Upper lobe of right lung (tissue), 1 donor: ENCODE measurements at regions not wholly inside any gene's neighbourhood (a gene's known extent, or its start where the extent isn't known, plus 50 kb on each side); places are given as distances from the start of the nearest gene placed in this dataset.
A peak's percentile ranks its signal among the peaks of the same experiment; 100 is the strongest.
"Not testable (repeated sequence)": the region's sequence is repeated elsewhere in the genome, so short reads cannot be mapped to it uniquely, and the experiment has no call there.

Experiments used
- ATAC-seq: fragments of 200-7000 bp; cut with Tn5 transposase; one replicate; pipeline ENCODE4 v1.9.1; 2020; ENCODE audit warnings: mild to moderate bottlenecking, moderate library complexity
- DNase-seq: peaks from one replicate; pipeline ENCODE4 v3.0.0-alpha.2; 2020
- H3K27ac ChIP-seq: fragments of 200-600 bp; one replicate; pipeline ENCODE4 v1.8.0; 2022
- H3K27me3 ChIP-seq: fragments of 200-600 bp; one replicate; pipeline ENCODE4 v1.8.0; 2022; ENCODE audit warnings: mild to moderate bottlenecking
- H3K36me3 ChIP-seq: fragments of 200-600 bp; one replicate; pipeline ENCODE4 v1.8.0; 2022
- H3K4me1 ChIP-seq: fragments of 200-600 bp; one replicate; pipeline ENCODE4 v1.8.0; 2022
- H3K4me3 ChIP-seq: fragments of 200-600 bp; one replicate; pipeline ENCODE4 v1.8.0; 2022; ENCODE audit warnings: mild to moderate bottlenecking
- H3K9me3 ChIP-seq: fragments of 200-600 bp; one replicate; pipeline ENCODE4 v1.8.0; 2022
- intact Hi-C: fragments of 100-400 bp; cut with DNase I; formaldehyde crosslinking; loops from one replicate; pipeline ENCODE4 v1.11.0; 2022
- donor health status: DM: no; HTN: yes; CAD: no; lungs with severe emphysema.

- DNase-seq, H3K27ac ChIP-seq, H3K36me3 ChIP-seq, ATAC-seq, intact Hi-C loops, H3K4me3 ChIP-seq, H3K9me3 ChIP-seq, H3K4me1 ChIP-seq, H3K27me3 ChIP-seq: not testable (repeated sequence)
These were observed 109.7 kb upstream of the ZNG1E start for GRCh38 chr9:65566018-65566417.

- H3K36me3 ChIP-seq, intact Hi-C loops, DNase-seq, H3K9me3 ChIP-seq, ATAC-seq, H3K27ac ChIP-seq, H3K27me3 ChIP-seq, H3K4me1 ChIP-seq, H3K4me3 ChIP-seq: not testable (repeated sequence)
These were observed 156.7 kb upstream of the ZNG1E start for GRCh38 chr9:65519018-65519417.

GRCh38 chr9:65514465-65514864 lies 161.3 kb upstream of the ZNG1E start:
- intact Hi-C loops, H3K27ac ChIP-seq, DNase-seq, H3K27me3 ChIP-seq, H3K36me3 ChIP-seq, H3K4me1 ChIP-seq, H3K4me3 ChIP-seq, H3K9me3 ChIP-seq, ATAC-seq: not testable (repeated sequence)

- H3K36me3 ChIP-seq, H3K27ac ChIP-seq, H3K9me3 ChIP-seq, H3K4me1 ChIP-seq, DNase-seq, ATAC-seq, intact Hi-C loops, H3K27me3 ChIP-seq, H3K4me3 ChIP-seq: not testable (repeated sequence)
These were observed 167.8 kb upstream of the ZNG1E start for GRCh38 chr9:65507897-65508296.

GRCh38 chr9:65504686-65505085 lies 171.0 kb upstream of the ZNG1E start:
- intact Hi-C loops, H3K9me3 ChIP-seq, H3K27me3 ChIP-seq, H3K36me3 ChIP-seq, DNase-seq, H3K4me3 ChIP-seq, ATAC-seq, H3K27ac ChIP-seq, H3K4me1 ChIP-seq: not testable (repeated sequence)

GRCh38 chr9:65503696-65504095 lies 172.0 kb upstream of the ZNG1E start:
- H3K27me3 ChIP-seq, H3K36me3 ChIP-seq, H3K4me1 ChIP-seq, H3K9me3 ChIP-seq, H3K4me3 ChIP-seq, intact Hi-C loops, DNase-seq, H3K27ac ChIP-seq, ATAC-seq: not testable (repeated sequence)

- H3K27ac ChIP-seq, H3K9me3 ChIP-seq, H3K4me1 ChIP-seq, intact Hi-C loops, DNase-seq, H3K27me3 ChIP-seq, ATAC-seq, H3K36me3 ChIP-seq, H3K4me3 ChIP-seq: not testable (repeated sequence)
These were observed 192.8 kb upstream of the ZNG1E start for GRCh38 chr9:65482890-65483289.

- H3K27ac ChIP-seq, H3K4me1 ChIP-seq, H3K9me3 ChIP-seq, H3K4me3 ChIP-seq, ATAC-seq, H3K27me3 ChIP-seq, intact Hi-C loops, H3K36me3 ChIP-seq, DNase-seq: not testable (repeated sequence)
These were observed 194.4 kb upstream of the ZNG1E start for GRCh38 chr9:65481291-65481690.

- ATAC-seq, H3K27me3 ChIP-seq, DNase-seq, H3K27ac ChIP-seq, H3K4me1 ChIP-seq, intact Hi-C loops, H3K4me3 ChIP-seq, H3K9me3 ChIP-seq, H3K36me3 ChIP-seq: not testable (repeated sequence)
These were observed 189.9 kb upstream of the FOXD4L5 start for GRCh38 chr9:65474891-65475290.

- intact Hi-C loops, H3K36me3 ChIP-seq, H3K27ac ChIP-seq, DNase-seq, ATAC-seq, H3K4me1 ChIP-seq, H3K27me3 ChIP-seq, H3K4me3 ChIP-seq, H3K9me3 ChIP-seq: not testable (repeated sequence)
These were observed 188.2 kb upstream of the FOXD4L5 start for GRCh38 chr9:65473059-65473822.

- H3K4me1 ChIP-seq, ATAC-seq, H3K4me3 ChIP-seq, intact Hi-C loops, H3K27me3 ChIP-seq, H3K9me3 ChIP-seq, H3K27ac ChIP-seq, H3K36me3 ChIP-seq: not testable (repeated sequence)
- peak; percentile 40 for DNase-seq
These were observed 186.1 kb upstream of the FOXD4L5 start for GRCh38 chr9:65471106-65471505.

- H3K27me3 ChIP-seq, H3K4me1 ChIP-seq, H3K4me3 ChIP-seq, intact Hi-C loops, H3K27ac ChIP-seq, H3K36me3 ChIP-seq, ATAC-seq, H3K9me3 ChIP-seq: not testable (repeated sequence)
- peak; percentile 40 for DNase-seq
These were observed 182.1 kb upstream of the FOXD4L5 start for GRCh38 chr9:65466911-65467734.

GRCh38 chr9:65465246-65465895 lies 180.4 kb upstream of the FOXD4L5 start:
- H3K36me3 ChIP-seq, H3K27ac ChIP-seq, intact Hi-C loops, H3K27me3 ChIP-seq, ATAC-seq, H3K9me3 ChIP-seq, H3K4me3 ChIP-seq, H3K4me1 ChIP-seq: not testable (repeated sequence)
- peak; percentile 45 for DNase-seq

- H3K9me3 ChIP-seq, H3K27me3 ChIP-seq, H3K4me1 ChIP-seq, ATAC-seq, H3K36me3 ChIP-seq, H3K27ac ChIP-seq, H3K4me3 ChIP-seq, intact Hi-C loops, DNase-seq: not testable (repeated sequence)
These were observed 177.5 kb upstream of the FOXD4L5 start for GRCh38 chr9:65462476-65462875.
